NCI-H69 (cell line): ENCODE measurements at regions not wholly inside any gene's neighbourhood (a gene's known extent, or its start where the extent isn't known, plus 50 kb on each side); places are given as distances from the start of the nearest gene placed in this dataset.

Source experiments
- DNase-seq: peaks from one replicate; lab custom pipeline; 2025; lab: John Stamatoyannopoulos, UW

DNA sequence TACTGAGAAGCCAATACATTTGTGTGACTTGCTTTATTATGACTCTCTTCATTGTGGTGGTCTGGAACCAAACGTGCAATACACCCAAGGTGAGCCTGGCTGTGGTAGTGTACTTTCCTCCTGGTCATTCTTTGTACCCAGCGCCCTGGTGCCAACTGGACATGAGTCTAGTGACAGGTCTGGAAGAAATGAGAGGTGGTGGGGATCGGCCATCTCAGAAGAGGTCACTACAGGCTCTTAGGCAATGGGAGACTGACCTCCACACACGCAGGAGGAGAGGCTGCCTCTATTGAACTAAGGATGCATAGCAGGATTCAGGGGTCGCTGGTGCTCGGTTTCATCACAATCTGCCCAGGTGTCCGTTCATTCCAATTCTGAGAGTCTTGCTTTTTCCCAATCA, 56.4 kb upstream of the RTL6 start:
- DNase-seq = no peak

DNA sequence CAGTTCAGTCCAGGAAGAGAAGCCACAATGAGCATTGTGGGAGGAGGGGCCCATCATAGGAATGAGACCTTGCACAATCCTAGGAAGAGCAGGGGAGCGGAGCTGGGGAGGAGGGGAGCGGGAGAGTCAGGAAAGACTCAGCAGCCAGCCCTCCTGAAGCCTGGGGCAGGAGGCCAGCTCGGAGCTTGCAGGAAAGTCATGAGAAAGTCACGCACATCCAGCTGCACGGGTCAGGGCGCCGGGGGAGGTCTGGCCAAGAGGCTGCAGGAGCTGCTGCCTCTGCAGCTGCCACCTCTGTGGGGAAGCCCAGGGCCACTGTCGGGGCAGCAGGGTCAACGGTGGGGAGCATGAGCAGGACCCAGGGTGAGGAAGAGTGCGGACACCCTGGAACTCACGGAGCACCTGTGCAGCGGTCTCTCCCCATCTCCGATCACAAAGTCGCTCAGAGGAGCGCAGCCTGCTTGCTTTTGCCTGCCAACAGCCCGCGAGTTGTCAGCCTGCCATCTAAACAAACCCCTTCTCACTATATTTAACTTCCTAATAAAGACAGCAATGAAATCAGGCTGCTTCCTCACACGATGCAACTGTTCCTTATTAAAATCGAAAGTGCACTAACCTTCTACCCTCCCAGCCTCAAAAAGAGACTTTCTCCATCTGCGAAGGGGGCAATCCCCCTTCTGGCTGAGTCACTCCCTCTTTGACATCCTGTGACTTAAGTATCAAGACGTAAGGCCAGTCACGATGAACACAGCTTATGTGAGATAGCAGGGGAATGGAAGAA, 52.9 kb upstream of the RTL6 start:
- DNase-seq = no peak

DNA sequence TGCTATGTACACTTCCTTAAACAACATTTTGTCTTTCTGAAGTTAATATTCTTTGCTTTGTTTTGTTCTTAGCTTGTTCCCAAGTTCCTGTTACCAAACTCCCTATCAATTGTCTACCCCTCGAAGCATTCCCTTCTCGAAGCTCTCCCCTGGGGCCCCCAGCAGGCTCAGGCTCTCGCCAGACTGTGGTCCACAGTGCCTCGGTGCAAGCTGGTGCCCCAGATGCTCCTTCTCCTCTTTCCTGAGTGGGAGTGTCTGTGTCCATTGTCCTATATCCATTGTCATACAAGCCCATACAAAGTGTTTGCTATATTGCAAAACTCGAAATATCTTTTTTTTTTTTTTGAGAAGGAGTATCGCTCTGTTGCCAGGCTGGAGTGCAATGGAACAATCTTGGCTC, 51.7 kb upstream of the RTL6 start:
- no peak for DNase-seq

DNA sequence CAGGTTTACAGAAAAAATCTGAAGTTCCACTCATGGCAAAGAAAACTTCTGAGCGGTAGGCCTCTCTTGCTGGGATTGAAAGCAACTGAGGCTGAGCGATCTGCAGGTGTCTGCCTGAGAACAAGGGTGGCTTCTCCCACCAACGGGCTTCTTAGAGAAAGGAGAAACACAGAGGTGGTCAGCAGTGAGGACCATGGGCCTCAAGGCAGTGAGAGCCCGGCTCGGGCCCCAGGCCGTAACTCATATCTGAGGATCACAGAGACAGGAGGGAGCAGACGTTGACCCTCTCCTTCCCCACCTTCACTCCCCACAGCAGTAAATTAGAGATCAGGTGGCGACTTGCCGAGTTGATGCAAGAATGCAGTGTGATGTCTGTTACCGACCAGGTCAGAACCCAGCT, 50.9 kb upstream of the RTL6 start:
- DNase-seq = no peak
